K562 (cell line): ENCODE measurements at regions not wholly inside any gene's neighbourhood (a gene's known extent, or its start where the extent isn't known, plus 50 kb on each side); places are given as distances from the start of the nearest gene placed in this dataset.

Experiments
- ATAC-seq: fragments of 200-7000 bp; cut with Tn5 transposase; 3 replicates; pipeline ENCODE4 v1.9.1; 2020; ENCODE audit warnings: moderate library complexity
- BruUV-seq: library from RNA; stranded (reverse); fragments of 400-500 nt; replicated peaks from 2 replicates; lab custom pipeline; 2021; lab: Mats Ljungman, UMichigan
- CTCF ChIA-PET: fragments of 300-600 bp; formaldehyde crosslinking; extraction: SDS; loops from one replicate; lab custom pipeline; 2021; ENCODE audit warnings: low intra/inter-chr PET ratio; lab: Yijun Ruan, JAX
- POLR2A ChIA-PET: fragments of 300-600, 350-650 bp; sonication (Branson Sonifier 250); formaldehyde crosslinking; extraction: SDS; loops from one replicate; lab custom pipeline; 2021; ENCODE audit warnings: antibody characterized with exemption, inconsistent platforms; lab: Yijun Ruan, JAX
- DNase-seq, 4 experiments: peaks; one replicate each; pipeline versions ENCODE4 v3.0.0 to v3.0.0-alpha.2; 2011 to 2018; ENCODE audit warnings: low spot score in 3 of 4, mixed read lengths in 3 of 4; ENCODE audit errors: extremely low read depth in 1 of 4
- FAIRE-seq: peaks from 2 replicates; lab custom pipeline; 2011; peaks lifted over from hg19 to GRCh38; lab: Jason Lieb, UNC
- H2AFZ ChIP-seq: 2 replicates; pipeline ENCODE4 v1.6.0; 2011; ENCODE audit warnings: low read depth, low read length, control low read depth, inconsistent platforms
- H3K27ac ChIP-seq: fragments of 200-600 bp; 3 replicates; pipeline ENCODE4 v1.8.0; 2011; ENCODE audit warnings: low read depth, mild to moderate bottlenecking, control low read depth, inconsistent platforms, low read length, moderate library complexity, mixed read lengths; ENCODE audit errors: extremely low read depth
- H3K27me3 ChIP-seq, 2 experiments: fragments of 300-600 bp in 1 of 2; 2 replicates in 1 of 2; 3 replicates in 1 of 2; pipeline versions ENCODE4 v1.6.0 to v1.8.0; 2011; ENCODE audit warnings: inconsistent platforms in 2 of 2, low read length in 2 of 2, mild to moderate bottlenecking in 1 of 2, mixed read lengths in 1 of 2, moderate library complexity in 1 of 2; ENCODE audit not compliant: control insufficient read depth in 2 of 2, insufficient read depth in 2 of 2
- H3K36me3 ChIP-seq: fragments of 300-600 bp; 3 replicates; pipeline ENCODE4 v1.8.0; 2011; ENCODE audit warnings: mild to moderate bottlenecking, low read length, inconsistent platforms; ENCODE audit not compliant: control insufficient read depth, insufficient read depth
- H3K4me1 ChIP-seq, 2 experiments: fragments of 200-600 bp in 1 of 2; replicated peaks in 1 of 2; 2 replicates in 1 of 2; 3 replicates in 1 of 2; pipeline versions ENCODE4 v1.5.1 to v1.8.0; 2011; ENCODE audit warnings: inconsistent platforms in 2 of 2, low read length in 2 of 2, mild to moderate bottlenecking in 1 of 2, mixed read lengths in 1 of 2, moderate library complexity in 1 of 2; ENCODE audit not compliant: control insufficient read depth in 2 of 2, insufficient read depth in 2 of 2
- H3K4me2 ChIP-seq: 2 replicates; pipeline ENCODE4 v1.6.1; 2011; ENCODE audit warnings: low read length, control low read depth, inconsistent platforms, mixed read lengths; ENCODE audit not compliant: insufficient read depth
- H3K4me3 ChIP-seq: fragments of 200-600 bp; sonication (generic), shearing (Covaris generic); 2 replicates; pipeline ENCODE4 v1.5.1; 2016; ENCODE audit warnings: control low read depth, inconsistent platforms
- H3K79me2 ChIP-seq: fragments of 200-600 bp; 3 replicates; pipeline ENCODE4 v1.8.0; 2011; ENCODE audit warnings: low read length, inconsistent platforms; ENCODE audit not compliant: control insufficient read depth, insufficient read depth
- H3K9ac ChIP-seq, 2 experiments: 2 replicates each; pipeline versions ENCODE4 v1.6.0 to v1.6.1; 2011; ENCODE audit warnings: low read depth in 2 of 2, low read length in 2 of 2, control low read depth in 1 of 2, inconsistent platforms in 1 of 2, mild to moderate bottlenecking in 1 of 2, mixed read lengths in 1 of 2; ENCODE audit not compliant: insufficient read depth in 1 of 2
- H3K9me1 ChIP-seq: one replicate; pipeline ENCODE4 v1.6.0; 2011; ENCODE audit warnings: inconsistent platforms, mild to moderate bottlenecking, low read length, moderate library complexity; ENCODE audit not compliant: control insufficient read depth, insufficient read depth
- H3K9me3 ChIP-seq: replicated peaks from 2 replicates; pipeline ENCODE4 v1.5.1; 2011; ENCODE audit warnings: low read depth, low read length, inconsistent platforms; ENCODE audit not compliant: control insufficient read depth, insufficient read depth
- H4K20me1 ChIP-seq: replicated peaks from 2 replicates; pipeline ENCODE4 v1.6.1; 2011; ENCODE audit warnings: low read length, inconsistent platforms, mixed read lengths; ENCODE audit not compliant: control insufficient read depth, insufficient read depth
- CREBBP ChIP-seq: IDR thresholded peaks from one replicate; pipeline ENCODE4 v1.6.1; 2012; ENCODE audit warnings: low read depth, mild to moderate bottlenecking, control low read depth, inconsistent platforms, low read length
- EHMT2 ChIP-seq: fragments of 450-650 bp; IDR thresholded peaks from 2 replicates; pipeline ENCODE4 v1.6.1; 2018; ENCODE audit warnings: antibody characterized with exemption
- ESRRA ChIP-seq: fragments of 450-650 bp; IDR thresholded peaks from 2 replicates; pipeline ENCODE4 v1.6.1; 2014; ENCODE audit warnings: low read depth, mild to moderate bottlenecking, moderate library complexity, borderline replicate concordance
- ETV1 ChIP-seq: fragments of 450-650 bp; conservative IDR thresholded peaks from 2 replicates; pipeline ENCODE4 v1.6.1; 2016; ENCODE audit warnings: missing genetic modification characterization, control low read depth, low read depth, missing compliant biosample characterization
- HMBOX1 ChIP-seq: sonication (generic); IDR thresholded peaks from 2 replicates; pipeline ENCODE4 v1.6.1; 2016
- NCOA4 ChIP-seq: fragments of 450-650 bp; IDR thresholded peaks from 2 replicates; pipeline ENCODE4 v1.6.1; 2018; ENCODE audit warnings: mild to moderate bottlenecking; ENCODE audit not compliant: partially characterized antibody
- NONO ChIP-seq, 2 experiments: fragments of 200-400 bp in 1 of 2; fragments of 450-650 bp in 1 of 2; formaldehyde crosslinking in 1 of 2; IDR thresholded peaks; 2 replicates each; pipeline ENCODE4 v1.6.1; 2017; ENCODE audit warnings: low read depth in 2 of 2, mild to moderate bottlenecking in 2 of 2, moderate library complexity in 2 of 2, low read length in 1 of 2
- NR1H2 ChIP-seq: sonication (generic); formaldehyde crosslinking; IDR thresholded peaks from 2 replicates; pipeline ENCODE4 v1.4.0; 2020; ENCODE audit warnings: mild to moderate bottlenecking, missing genetic modification reagents
- RBM25 ChIP-seq: fragments of 200-400 bp; formaldehyde crosslinking; IDR thresholded peaks from 2 replicates; pipeline ENCODE4 v1.6.1; 2018; ENCODE audit warnings: low read length, low read depth, moderate library complexity; ENCODE audit not compliant: severe bottlenecking
- RERE ChIP-seq: sonication (generic); formaldehyde crosslinking; IDR thresholded peaks from 2 replicates; pipeline ENCODE4 v1.8.0; 2023; ENCODE audit warnings: missing genetic modification reagents, mild to moderate bottlenecking, borderline replicate concordance
- TAF9B ChIP-seq: fragments of 450-650 bp; IDR thresholded peaks from 2 replicates; pipeline ENCODE4 v1.6.1; 2018; ENCODE audit warnings: mild to moderate bottlenecking; ENCODE audit not compliant: partially characterized antibody
- U2AF1 ChIP-seq: fragments of 200-400 bp; formaldehyde crosslinking; optimal IDR thresholded peaks from 2 replicates; pipeline ENCODE3; 2017; ENCODE audit warnings: mild to moderate bottlenecking, low read depth, low read length, moderate library complexity
- ZEB2 ChIP-seq: fragments of 450-650 bp; IDR thresholded peaks from 2 replicates; pipeline ENCODE4 v1.6.1; 2016
- ZNF764 ChIP-seq: fragments of 250-450 bp; sonication (Bioruptor Pico); IDR thresholded peaks from 2 replicates; pipeline ENCODE4 v1.4.0; 2020; ENCODE audit warnings: low read depth, mild to moderate bottlenecking, moderate library complexity
- in situ Hi-C: fragments of 300-500 bp; cut with MboI; formaldehyde crosslinking; loops from 4 replicates; pipeline ENCODE4 v1.15.0; 2018; ENCODE audit warnings: inconsistent platforms, mixed read lengths
- intact Hi-C: fragments of 100-400 bp; cut with micrococcal nuclease; formaldehyde crosslinking; loops from 2 replicates; pipeline ENCODE4 v1.14.2; 2022
- TF ChIP-seq, protein P1 (sequence below): fragments of 250-450 bp; sonication (Bioruptor Pico); IDR thresholded peaks from 2 replicates; pipeline ENCODE4 v1.8.0; 2022; ENCODE audit warnings: inconsistent platforms, mild to moderate bottlenecking, moderate library complexity, borderline replicate concordance

DNA sequence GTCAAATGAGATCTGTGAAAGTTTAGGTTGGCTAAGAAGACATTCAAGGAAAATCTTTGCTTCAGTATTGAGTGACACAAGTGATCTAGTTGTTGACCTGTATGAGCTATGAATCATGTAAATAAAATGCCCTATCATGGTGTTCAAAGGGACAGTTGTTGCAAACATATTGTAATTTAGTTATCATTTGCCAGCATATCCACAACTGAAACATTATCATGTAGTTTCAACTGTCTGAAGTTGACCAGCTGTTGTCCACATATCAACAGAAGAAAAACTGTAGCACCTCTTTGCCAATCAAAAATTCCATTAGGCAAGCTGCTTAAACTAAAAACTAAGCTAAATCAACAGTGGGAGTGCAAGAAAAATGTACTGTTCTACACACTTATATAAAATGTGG is 527.1 kb upstream of the NRXN1 start:
- Histone ChIP-seq H3K36me3 (no peaks in the 10 kb centered on the region), H3K9ac (no peak overlapping the region), H3K4me3 (no peak overlapping the region), H3K4me1 (no peaks in the 10 kb centered on the region), H3K9me3 (no peaks in the 10 kb centered on the region), H3K79me2 (no peaks in the 10 kb centered on the region), H3K27ac (no peak overlapping the region), H4K20me1 (no peaks in the 10 kb centered on the region), H3K27me3 (no peaks in the 10 kb centered on the region), H2AFZ (no peak overlapping the region), H3K9me1 (no peaks in the 10 kb centered on the region), H3K4me2 (no peak overlapping the region)
- TF ChIP-seq, protein P1, sequence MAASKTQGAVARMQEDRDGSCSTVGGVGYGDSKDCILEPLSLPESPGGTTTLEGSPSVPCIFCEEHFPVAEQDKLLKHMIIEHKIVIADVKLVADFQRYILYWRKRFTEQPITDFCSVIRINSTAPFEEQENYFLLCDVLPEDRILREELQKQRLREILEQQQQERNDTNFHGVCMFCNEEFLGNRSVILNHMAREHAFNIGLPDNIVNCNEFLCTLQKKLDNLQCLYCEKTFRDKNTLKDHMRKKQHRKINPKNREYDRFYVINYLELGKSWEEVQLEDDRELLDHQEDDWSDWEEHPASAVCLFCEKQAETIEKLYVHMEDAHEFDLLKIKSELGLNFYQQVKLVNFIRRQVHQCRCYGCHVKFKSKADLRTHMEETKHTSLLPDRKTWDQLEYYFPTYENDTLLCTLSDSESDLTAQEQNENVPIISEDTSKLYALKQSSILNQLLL = no peak
- no peak for TF ChIP-seq U2AF1
- no peak for TF ChIP-seq EHMT2
- TF ChIP-seq HMBOX1 = no peak
- TF ChIP-seq NCOA4 = no peak
- no peak for TF ChIP-seq RERE (CRISPR knock-in tag)
- no peak for TF ChIP-seq ESRRA
- no peak for TF ChIP-seq ZEB2
- TF ChIP-seq RBM25 = no peak
- no peak for TF ChIP-seq NONO (IDR thresholded peaks at IDR 0.05; ENCODE audit: low read depth in 2 of 2, low read length in 1 of 2)
- no peak for TF ChIP-seq ETV1 (tag)
- no peak for TF ChIP-seq TAF9B
- no peak for TF ChIP-seq NR1H2 (CRISPR knock-in tag)
- no peak for TF ChIP-seq ZNF764 (CRISPR knock-in tag)
- TF ChIP-seq CREBBP = no peak
- in situ Hi-C loops = no loop called here
- no peak for FAIRE-seq
- no peak for DNase-seq
- CTCF ChIA-PET = no interaction called here
- intact Hi-C loops = no loop called here
- no TSS peak for BruUV-seq
- POLR2A ChIA-PET = no interaction called here
- no peak for ATAC-seq
